SKM-1 (cell line): ENCODE measurements at regions not wholly inside any gene's neighbourhood (a gene's known extent, or its start where the extent isn't known, plus 50 kb on each side); places are given as distances from the start of the nearest gene placed in this dataset.

Experiments used
- DNase-seq: peaks from one replicate; lab custom pipeline; 2025; ENCODE audit not compliant: unreplicated experiment; lab: John Stamatoyannopoulos, UW

- DNase-seq, result no peak
Observed at GRCh38 chr17:79258843-79259242, 184.2 kb downstream of the ENGASE start.

GRCh38 chr17:79258041-79258440 lies 183.4 kb downstream of the ENGASE start:
- no peak for DNase-seq

GRCh38 chr17:79255926-79256585 lies 181.4 kb downstream of the ENGASE start:
- no peak for DNase-seq

- DNase-seq, result no peak
Observed at GRCh38 chr17:79255456-79255855, 180.8 kb downstream of the ENGASE start.

GRCh38 chr17:79255046-79255445 lies 180.4 kb downstream of the ENGASE start:
- DNase-seq, result no peak

GRCh38 chr17:79252886-79253285 lies 178.3 kb downstream of the ENGASE start:
- no peak for DNase-seq

GRCh38 chr17:79251824-79252223 lies 177.2 kb downstream of the ENGASE start:
- DNase-seq, result no peak

- no peak for DNase-seq
Observed at GRCh38 chr17:79249929-79250521, 175.4 kb downstream of the ENGASE start.

GRCh38 chr17:79248843-79249493 lies 174.3 kb downstream of the ENGASE start:
- DNase-seq, result no peak

- DNase-seq, result no peak
Observed at GRCh38 chr17:79246225-79247190, 171.9 kb downstream of the ENGASE start.

- DNase-seq, result no peak
Observed at GRCh38 chr17:79244665-79245064, 170.0 kb downstream of the ENGASE start.

GRCh38 chr17:79243996-79244395 lies 169.4 kb downstream of the ENGASE start:
- no peak for DNase-seq

- DNase-seq, result no peak
Observed at GRCh38 chr17:79243603-79243990, 169.0 kb downstream of the ENGASE start.

- DNase-seq, result no peak
Observed at GRCh38 chr17:79242873-79243602, 168.4 kb downstream of the ENGASE start.

GRCh38 chr17:79242393-79242792 lies 167.8 kb downstream of the ENGASE start:
- DNase-seq, result no peak

- no peak for DNase-seq
Observed at GRCh38 chr17:79241616-79242015, 167.0 kb downstream of the ENGASE start.

- no peak for DNase-seq
Observed at GRCh38 chr17:79239205-79239604, 164.6 kb downstream of the ENGASE start.

- DNase-seq, result no peak
Observed at GRCh38 chr17:79237448-79238053, 162.9 kb downstream of the ENGASE start.

GRCh38 chr17:79235808-79236207 lies 161.2 kb downstream of the ENGASE start:
- no peak for DNase-seq

- no peak for DNase-seq
Observed at GRCh38 chr17:79233916-79234551, 159.4 kb downstream of the ENGASE start.
